OCI-LY7 (cell line): ENCODE measurements at regions not wholly inside any gene's neighbourhood (a gene's known extent, or its start where the extent isn't known, plus 50 kb on each side); places are given as distances from the start of the nearest gene placed in this dataset.

Experiments
- EZH2phosphoT487 ChIP-seq: fragments of 200-600 bp; sonication (generic); IDR thresholded peaks from 2 replicates; pipeline ENCODE4 v1.6.1; 2018; ENCODE audit warnings: low read depth, borderline replicate concordance, mild to moderate bottlenecking, mixed run types, antibody characterized with exemption, low read length, moderate library complexity, mixed read lengths
- TF ChIP-seq, protein P1 (sequence below): fragments of 200-600 bp; sonication (generic); conservative IDR thresholded peaks from 2 replicates; pipeline ENCODE4 v1.5.1; 2014; ENCODE audit warnings: mild to moderate bottlenecking, antibody characterized with exemption, low read length, moderate library complexity, mixed read lengths

DNA sequence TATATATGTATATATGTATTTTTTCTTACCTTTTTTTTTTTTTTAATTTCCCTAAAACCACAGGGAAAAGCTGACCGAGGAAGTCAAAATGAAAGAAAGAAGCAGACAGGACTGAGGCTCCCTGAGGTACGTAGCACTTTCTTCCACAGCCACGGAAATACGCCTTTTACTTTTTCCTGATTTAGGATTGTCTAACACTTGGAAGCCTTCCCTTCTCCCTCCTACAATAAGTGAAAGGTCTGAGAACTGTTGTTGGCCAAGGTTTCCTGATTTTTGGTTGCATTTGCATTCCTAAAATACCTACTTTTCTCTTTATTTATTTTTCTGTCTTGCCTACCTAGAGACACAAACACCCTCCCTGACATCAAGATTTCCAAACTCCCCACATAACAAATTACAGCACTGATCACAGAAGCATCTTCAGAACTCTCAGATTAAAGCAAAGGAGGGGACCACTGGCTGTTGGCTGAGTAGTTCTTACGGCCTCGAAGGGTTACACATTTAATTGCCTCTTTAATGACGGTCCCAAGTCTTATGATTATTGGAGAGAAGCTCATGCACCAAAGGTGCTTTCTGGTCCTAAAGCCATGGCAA is 778.5 kb upstream of the FANCL start:
- TF ChIP-seq, protein P1, sequence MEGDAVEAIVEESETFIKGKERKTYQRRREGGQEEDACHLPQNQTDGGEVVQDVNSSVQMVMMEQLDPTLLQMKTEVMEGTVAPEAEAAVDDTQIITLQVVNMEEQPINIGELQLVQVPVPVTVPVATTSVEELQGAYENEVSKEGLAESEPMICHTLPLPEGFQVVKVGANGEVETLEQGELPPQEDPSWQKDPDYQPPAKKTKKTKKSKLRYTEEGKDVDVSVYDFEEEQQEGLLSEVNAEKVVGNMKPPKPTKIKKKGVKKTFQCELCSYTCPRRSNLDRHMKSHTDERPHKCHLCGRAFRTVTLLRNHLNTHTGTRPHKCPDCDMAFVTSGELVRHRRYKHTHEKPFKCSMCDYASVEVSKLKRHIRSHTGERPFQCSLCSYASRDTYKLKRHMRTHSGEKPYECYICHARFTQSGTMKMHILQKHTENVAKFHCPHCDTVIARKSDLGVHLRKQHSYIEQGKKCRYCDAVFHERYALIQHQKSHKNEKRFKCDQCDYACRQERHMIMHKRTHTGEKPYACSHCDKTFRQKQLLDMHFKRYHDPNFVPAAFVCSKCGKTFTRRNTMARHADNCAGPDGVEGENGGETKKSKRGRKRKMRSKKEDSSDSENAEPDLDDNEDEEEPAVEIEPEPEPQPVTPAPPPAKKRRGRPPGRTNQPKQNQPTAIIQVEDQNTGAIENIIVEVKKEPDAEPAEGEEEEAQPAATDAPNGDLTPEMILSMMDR, result no peak
- TF ChIP-seq EZH2phosphoT487, result no peak
